Prostate gland (tissue), 2 donors: ENCODE measurements at regions not wholly inside any gene's neighbourhood (a gene's known extent, or its start where the extent isn't known, plus 50 kb on each side); places are given as distances from the start of the nearest gene placed in this dataset.

ENCODE experiments used
- CTCF ChIP-seq, 4 experiments: fragments of 200-600 bp in 2 of 4; fragments of 450-650 bp in 2 of 4; sonication (generic) in 2 of 4; IDR thresholded peaks; 1 replicate in 3 of 4; 2 replicates in 1 of 4; pipeline ENCODE4 v1.5.1; 2016 to 2019; ENCODE audit warnings: antibody characterized with exemption in 4 of 4, mild to moderate bottlenecking in 2 of 4, moderate library complexity in 2 of 4
- POLR2AphosphoS5 ChIP-seq: sonication (generic); formaldehyde crosslinking; IDR thresholded peaks from one replicate; pipeline ENCODE4 v1.6.1; 2017; ENCODE audit warnings: antibody characterized with exemption

DNA sequence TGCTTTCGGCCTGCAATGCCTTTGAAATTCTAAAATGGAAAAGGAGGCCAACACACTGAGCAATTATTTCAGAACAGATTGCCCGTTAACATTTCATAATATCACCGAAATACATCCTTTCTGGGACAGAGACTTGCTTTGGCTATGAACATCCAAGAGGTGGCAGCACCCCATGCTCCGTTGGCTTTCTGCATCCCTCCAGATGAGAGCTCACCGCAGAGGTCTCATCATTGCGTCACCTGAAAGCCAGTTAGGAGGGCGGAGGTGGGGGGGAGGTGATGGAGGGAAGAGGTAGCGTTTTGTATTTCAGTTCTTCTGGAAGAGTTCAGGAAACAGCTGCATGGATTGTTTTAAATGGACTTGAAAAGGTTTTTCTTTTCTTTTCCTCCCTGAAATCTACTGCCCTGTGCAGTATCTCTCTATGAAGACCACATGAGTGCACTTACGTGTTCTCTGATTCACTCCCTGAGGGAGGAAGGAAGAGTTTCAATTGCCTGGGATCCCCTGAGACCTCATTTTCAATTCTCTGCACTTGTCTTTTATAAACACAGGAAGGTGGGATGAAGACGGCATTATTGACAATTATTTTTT, 166.8 kb upstream of the PGRMC2 start:
- TF ChIP-seq POLR2AphosphoS5 (peak; percentile 78), CTCF (IDR thresholded peaks at IDR 0.05) (peak; percentile 35 to 84 (median 71))
